HG02642 (cell line): ENCODE measurements at regions not wholly inside any gene's neighbourhood (a gene's known extent, or its start where the extent isn't known, plus 50 kb on each side); places are given as distances from the start of the nearest gene placed in this dataset.
"Not testable (repeated sequence)": the region's sequence is repeated elsewhere in the genome, so short reads cannot be mapped to it uniquely, and the experiment has no call there.

Source experiments
- ATAC-seq: cut with Tn5 transposase; IDR thresholded peaks from one replicate; pipeline ENCODE4 v1.9.1; 2021; ENCODE audit warnings: mild to moderate bottlenecking; ENCODE audit not compliant: unreplicated experiment, poor library complexity

DNA sequence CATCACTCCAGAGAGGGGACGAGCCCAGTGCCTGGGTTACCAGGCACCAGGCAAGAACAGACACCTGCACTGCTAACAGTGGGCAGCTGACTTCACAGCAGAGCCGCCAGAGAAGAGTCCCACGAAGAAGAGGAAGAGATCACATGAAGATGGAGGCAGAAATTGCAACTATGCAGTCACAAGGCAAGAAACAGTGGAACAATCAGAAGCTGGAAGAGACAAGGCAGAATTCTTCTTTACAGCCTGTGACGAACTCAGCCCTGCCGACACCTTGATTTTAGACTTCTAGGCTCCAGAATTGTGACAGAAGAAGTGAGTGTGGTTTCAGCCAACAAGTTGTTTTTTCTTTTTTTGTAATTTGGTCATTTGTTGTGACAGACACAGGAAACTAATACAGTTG is 59.2 kb downstream of the IL12A start:
- no peak for ATAC-seq

DNA sequence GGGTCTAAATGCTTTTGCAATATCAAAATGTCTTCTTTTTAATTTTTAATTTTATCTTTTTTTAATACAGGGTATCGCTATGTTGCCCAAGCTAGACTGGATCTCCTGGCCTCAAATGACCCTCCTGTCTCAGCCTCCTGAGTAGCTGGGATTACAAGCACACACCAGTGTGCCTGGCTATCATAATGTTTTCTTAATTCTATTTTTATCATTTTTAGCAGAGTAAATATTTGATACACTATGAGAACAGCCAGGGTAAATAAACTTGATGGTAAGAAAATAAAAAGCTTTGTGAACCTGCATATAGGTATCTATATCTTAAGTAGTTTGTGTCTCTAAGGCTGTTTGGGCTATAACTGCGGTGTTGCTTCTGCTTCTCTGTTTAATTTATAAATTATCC is 60.4 kb downstream of the IL12A start:
- ATAC-seq, result no peak

- no peak for ATAC-seq
Observed at GRCh38 chr3:160049565-160049964, 60.9 kb downstream of the IL12A start.

- no peak for ATAC-seq
Observed at GRCh38 chr3:160049988-160050387, 61.4 kb downstream of the IL12A start.

DNA sequence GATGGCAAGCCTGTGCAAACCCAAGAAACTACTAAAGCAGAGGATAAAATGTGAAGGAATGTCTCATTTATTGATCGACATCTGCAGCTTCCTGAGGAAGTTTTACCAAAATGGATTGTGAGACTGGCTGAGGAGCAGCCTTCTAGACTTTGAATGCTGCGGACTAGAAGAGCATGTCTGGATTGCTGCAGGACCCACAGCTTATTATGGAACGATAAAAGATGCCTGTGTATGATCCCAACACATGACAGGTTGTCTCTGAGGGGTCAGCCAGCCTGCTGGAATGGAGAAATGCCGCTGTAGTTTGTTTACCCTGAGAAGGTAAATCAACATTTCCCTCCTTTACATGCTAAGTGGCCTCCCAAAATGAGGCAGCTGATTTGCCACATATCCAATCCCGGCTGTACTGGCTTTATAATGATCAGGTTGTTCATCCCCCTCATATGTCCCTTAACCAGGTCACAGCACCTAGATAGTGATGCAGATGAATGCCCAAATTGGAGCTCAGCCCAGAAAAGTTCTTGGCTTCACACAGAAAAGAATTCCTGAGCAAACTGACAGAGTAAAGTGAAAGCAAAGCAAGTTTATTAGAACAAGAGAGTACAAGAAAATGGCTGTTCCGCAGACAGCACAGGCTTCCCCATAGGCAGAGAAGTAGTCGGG is 63.9 kb downstream of the IL12A start:
- ATAC-seq, result no peak

DNA sequence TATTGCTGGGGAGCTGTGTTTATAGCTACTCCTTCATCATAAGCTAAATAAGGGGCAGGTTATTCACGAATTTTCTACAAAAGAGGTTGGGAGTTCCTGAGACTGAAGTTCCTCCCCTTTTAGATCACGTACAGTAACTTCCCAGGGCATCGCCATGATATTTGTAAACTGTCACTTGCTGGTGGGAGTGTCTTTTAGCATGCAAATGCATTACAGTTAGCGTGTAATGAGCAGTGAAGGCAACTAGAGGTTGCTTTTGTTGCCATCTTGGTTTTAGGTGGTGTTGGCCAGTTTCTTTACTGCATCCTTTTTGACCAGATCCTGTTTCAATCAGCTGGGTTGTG is 64.4 kb downstream of the IL12A start:
- no peak for ATAC-seq

DNA sequence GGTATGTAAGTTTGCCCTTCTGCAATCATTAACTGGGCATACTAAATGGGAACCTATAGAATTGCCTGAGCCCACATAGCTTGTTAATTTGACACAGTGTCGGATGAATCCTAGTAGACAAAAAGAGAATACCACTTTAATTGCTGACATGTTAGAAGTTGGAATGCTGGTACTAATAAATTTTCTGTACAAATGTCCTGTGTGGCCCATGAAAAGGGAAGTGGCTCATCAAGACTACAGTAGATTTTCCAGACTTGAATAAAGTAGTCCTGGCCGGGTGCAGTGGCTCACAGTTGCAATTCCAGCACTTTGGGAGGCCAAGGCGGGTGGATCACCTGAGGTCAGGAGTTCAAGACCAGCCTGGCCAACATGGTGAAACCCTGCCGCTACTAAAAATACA is 66.2 kb downstream of the IL12A start:
- not testable (repeated sequence) for ATAC-seq

DNA sequence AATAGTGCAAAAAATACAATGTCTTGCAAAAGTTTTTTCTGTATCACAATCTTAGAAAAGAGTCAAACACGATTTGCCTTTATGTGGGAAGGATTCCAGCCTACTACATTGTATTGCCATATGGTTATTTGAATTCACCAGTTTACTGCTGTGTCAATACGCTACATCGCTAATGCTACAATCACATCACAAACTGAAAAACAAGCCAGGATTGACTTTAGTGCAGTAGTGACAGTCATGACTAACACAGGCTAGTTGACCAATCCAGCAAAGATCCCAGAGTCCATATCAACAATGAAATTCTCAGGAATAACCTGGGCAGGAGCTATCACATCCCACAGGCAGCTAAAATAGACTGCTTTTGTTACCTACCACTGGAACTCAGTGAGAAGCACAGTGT is 67.0 kb downstream of the IL12A start:
- ATAC-seq, result no peak

GRCh38 chr3:160057331-160057730 is 68.7 kb downstream of the IL12A start:
- ATAC-seq, result no peak

DNA sequence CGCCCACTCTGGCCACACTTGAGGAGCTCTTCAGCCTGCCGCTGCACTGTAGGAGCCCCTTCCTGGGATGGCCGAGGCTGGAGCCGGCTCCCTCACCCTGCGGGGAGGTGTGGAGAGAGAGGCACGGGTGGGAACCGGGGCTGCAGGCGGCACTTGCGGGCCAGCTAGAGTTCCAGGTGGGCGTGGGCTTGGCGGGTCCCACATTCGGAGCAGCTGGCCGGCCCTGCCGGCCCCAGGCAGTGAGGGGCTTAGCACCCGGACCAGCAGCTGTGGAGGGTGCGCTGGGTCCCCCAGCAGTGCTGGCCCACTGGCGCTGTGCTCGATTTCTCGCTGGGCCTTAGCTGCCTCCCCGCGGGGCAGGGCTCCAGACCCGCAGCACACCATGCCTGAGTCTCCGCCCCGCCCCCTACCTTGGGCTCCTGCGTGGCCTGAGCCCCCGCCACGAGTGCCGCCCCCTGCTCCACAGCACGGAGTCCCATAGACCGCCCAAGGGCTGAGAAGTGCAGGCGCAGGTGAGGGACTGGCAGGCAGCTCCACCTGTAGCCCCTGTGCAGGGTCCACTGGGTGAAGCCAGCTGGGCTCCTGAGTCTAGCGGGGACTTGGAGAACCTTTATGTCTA is 71.9 kb downstream of the IL12A start:
- no peak for ATAC-seq

- ATAC-seq, result no peak
Observed at GRCh38 chr3:160061525-160061924, 72.9 kb downstream of the IL12A start.

GRCh38 chr3:160065282-160065681 is 76.6 kb downstream of the IL12A start:
- ATAC-seq, result no peak

DNA sequence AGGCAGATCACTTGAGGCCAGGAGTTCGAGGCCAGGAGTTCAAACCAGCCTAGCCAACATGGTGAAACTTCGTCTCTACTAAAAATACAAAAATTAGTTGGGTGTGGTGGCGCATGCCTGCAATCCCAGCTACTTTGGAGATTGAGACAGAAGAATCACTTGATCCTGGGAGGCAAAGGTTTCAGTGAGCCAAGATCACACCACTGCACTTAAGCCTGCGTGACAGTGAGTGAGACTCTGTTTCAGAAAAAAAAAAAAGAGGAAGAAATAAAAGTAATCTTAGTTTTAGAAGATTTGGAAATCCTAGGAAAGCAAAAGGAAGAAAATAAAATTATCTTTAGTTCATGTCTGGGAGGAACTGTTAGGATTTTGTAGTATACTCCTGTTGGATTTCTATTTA is 77.2 kb downstream of the IL12A start:
- ATAC-seq, result no peak

GRCh38 chr3:160069986-160070385 is 81.4 kb downstream of the IL12A start:
- ATAC-seq, result no peak

DNA sequence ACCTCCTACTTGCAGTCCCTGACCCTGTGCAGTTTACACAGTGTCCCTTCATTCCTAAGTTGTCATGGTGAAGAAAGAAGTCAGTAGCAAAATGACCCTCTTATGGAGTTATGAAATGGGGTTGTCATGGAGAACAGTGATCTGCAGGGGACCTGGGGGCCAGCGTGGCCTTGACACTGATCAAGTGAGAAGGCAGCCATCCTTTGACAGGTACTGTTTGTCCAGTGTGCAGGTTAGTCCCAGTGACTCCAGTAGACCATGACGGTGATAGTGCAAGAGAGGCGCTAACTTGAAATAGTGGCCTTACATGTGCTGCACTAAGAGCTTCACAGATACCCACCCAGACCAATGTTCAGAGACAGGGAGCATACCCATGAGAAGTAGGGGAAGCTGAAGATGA is 87.9 kb downstream of the IL12A start:
- no peak for ATAC-seq

DNA sequence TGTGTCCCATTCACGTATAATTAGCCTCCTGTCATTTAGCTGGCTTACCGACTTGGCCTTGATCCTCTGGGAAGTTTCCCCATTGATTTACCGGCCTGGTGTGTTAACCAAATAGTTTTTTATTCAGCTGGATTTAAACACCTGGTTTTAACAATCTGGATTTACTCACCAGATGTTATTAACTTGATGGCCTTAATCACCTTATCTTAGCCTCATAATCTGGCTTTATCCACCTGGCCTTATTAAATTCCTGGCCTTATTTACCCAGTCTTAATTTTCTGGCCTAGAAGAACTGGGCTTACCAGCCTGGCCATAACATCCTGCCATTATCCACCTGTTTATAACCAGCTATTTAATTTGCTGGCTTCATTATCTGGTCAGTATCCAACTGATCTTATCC is 89.9 kb downstream of the IL12A start:
- no peak for ATAC-seq

- ATAC-seq, result no peak
Observed at GRCh38 chr3:160081958-160082533, 93.4 kb downstream of the IL12A start.

DNA sequence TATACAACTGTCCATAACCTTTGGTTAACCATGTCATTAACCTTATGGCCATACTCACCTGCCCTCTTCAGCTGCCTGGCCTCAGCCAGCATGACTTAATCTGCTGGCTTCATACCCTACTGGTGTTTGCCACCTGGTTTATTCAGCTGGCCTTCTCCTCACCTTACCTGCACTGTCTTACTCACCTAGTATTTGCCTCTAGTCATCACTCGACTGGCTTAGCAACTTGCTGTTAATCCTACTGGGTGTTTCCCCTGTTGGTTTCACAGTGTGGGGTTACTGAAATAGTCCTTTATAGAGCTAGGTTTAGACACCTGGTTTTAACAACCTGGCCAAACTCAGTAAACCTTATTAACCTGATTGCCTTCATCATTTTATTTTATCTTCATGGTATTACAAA is 96.4 kb downstream of the IL12A start:
- ATAC-seq, result no peak

GRCh38 chr3:160088492-160089137 is 100.0 kb downstream of the IL12A start:
- no peak for ATAC-seq

- no peak for ATAC-seq
Observed at GRCh38 chr3:160090653-160091052, 102.0 kb downstream of the IL12A start.

DNA sequence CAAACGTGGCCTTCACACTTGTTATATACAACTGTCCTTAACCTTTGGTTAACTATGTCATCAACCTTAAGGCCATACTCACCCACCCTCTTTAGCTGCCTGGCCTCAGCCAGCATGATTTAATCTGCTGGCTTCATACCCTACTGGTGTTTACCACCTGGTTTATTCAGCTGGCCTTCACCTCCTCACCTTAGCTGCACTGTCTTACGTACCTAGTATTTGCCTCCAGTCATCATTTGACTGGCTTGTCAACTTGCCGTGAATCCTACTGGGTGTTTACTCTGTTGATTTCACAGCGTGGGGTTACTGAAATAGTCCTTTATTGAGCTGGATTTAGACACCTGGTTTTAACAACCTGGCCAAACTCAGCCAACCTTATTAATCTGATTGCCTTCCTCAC is 102.8 kb downstream of the IL12A start:
- ATAC-seq, result no peak

DNA sequence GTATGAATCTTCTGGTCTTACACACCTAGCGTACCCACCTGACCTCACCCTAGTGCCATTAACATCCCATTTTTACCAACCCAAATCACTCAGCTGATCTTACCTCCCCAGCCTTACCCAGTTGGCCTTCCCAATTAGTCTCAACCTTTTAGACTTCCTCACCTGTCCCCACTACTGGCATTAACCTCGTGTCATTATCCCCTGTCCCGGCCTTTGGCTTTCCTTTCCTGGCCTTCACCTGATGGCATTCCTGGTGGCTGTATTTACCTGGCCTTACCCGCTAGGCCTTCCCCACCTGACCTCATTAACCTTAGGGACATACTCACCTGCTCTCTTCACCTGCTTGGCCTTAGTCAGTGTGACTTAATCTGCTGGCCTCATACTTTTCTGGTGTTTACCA is 104.1 kb downstream of the IL12A start:
- ATAC-seq, result no peak
